CD4-positive, alpha-beta T cell treated with Interferon alpha-2 for 1 hour (primary cell): ENCODE measurements at regions not wholly inside any gene's neighbourhood (a gene's known extent, or its start where the extent isn't known, plus 50 kb on each side); places are given as distances from the start of the nearest gene placed in this dataset.

Experiments used
- DNase-seq, 2 donors: peaks; one replicate each; pipeline ENCODE4 v3.0.0-alpha.2; 2020 to 2022

DNA sequence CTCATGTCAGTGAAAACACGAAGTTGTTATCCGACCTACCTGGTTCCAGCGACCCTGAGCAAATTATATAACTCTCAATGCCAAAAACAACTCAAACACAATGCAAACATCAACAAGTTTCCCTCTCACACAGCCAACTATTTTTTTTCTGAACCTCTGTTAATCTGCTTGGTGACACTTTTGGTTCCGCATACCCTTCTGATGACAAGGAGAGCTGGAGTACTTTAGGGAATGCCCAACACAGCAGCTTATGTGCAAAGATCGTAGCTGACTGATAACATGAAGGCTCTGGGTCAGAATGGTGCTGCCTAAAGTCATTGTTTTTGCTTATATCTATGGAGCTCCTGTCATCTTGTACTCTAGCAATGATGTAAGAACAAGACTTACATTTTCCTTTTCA is 72.7 kb upstream of the CCDC68 start:
- DNase-seq = no peak

DNA sequence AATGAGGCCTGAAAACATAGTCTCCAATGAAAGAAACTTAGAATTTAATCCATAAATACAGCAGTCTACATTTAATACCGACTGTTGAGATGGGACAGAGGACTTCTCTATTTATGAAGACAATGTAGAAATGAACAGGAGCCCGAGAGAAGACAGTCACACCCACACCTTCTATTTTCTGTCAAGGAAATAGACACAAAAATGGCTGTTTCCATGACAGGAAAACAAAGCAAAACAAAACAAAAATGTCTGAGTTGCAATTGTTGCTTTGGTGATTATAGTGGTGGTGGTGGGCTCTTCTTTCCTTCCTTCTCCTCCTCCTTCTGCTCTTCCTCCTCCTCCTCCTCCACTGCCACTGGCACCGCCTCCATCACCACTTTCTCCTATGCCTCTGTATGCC is 72.3 kb upstream of the CCDC68 start:
- no peak for DNase-seq

DNA sequence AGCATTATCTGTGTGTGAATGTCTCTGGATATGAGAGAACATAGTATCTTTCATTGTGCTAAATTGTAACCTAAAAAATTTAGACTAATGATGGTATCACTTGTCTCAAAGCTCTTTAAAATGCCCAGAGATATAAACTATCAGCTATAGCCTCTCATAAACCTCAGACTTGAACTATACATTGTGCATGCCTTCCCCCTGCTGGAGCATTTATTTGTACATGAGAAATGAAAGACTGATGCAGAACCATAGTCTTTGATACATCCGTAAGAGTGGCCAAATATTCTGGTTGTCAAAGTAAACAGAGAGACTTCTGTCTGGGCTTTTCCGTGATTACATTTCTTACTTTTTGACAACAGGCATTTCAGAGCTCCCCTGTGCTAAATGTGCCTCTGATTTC is 71.9 kb upstream of the CCDC68 start:
- no peak for DNase-seq

DNA sequence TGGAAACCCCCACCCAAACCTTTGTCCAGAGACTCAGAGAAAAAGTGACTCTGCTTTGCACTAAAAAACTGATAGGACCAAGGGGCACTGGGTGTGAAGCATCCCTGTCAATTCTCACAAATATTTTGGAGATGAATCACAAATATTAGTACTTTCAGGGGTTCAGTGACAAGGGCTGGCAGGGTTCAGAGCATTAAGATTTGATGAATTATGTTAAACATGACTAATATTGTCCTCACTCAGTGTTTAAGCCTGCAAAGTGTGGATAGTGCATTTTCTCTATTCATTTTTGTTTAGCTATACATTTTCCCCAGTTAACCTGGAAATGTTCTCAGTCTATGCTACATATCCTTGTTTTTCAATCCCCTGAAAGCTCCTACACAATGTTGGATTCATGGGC is 65.3 kb upstream of the CCDC68 start:
- no peak for DNase-seq

DNA sequence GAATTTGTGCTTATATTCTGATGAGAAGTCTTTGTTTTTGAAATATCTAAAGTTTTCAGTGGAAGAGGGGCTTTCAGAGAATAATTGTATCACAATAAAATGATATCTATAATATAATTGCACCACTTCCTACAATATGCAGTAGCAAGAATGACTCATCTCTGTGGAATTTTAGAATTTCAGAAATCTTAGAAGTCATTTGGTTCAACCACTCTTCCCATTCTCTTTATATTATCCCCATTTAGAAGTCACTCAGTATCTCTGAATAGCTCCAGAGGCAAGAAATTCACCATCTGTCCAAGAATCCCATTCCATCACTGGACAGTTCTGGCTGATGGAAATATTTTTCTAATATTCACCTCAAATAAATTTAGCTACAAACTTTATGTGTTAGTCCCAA is 59.3 kb upstream of the CCDC68 start:
- no peak for DNase-seq

DNA sequence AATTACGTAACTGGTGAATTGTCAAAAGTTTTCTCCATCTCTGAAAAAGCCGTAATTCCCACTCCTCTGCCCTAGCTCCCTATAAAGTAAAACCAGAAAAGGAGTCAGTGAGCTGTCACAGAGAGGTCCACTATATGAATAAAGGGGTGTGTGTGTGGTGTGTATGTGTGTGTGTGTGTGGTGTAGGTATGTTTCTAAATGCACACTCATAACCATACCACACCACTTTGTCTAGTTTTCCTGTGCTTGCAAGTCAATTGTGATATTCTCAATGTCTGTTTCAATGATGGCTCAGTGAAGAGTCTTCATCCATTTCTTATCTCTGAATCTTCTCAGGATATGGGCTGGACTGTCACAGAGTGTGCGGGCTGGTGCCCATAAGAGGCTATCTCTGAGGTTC is 54.8 kb upstream of the CCDC68 start:
- no peak for DNase-seq

DNA sequence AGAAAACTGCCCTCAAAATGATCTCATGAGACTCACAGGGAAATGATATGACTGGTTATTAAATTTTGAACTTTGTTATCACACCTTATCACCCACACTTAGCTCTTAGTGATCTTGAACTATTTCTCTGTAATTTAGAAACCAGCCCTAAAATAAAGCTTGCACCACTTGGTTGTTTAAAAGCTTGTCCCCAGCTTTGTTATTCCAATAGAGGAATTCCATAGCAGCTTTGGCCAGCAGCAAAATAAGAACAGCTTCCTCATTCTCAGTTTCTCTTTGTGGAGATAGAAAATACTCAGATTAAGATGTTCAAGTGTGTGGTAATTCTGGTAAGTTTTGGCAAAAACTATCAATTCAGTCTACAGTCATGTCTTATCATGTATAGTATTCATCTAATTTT is 54.4 kb upstream of the CCDC68 start:
- no peak for DNase-seq

DNA sequence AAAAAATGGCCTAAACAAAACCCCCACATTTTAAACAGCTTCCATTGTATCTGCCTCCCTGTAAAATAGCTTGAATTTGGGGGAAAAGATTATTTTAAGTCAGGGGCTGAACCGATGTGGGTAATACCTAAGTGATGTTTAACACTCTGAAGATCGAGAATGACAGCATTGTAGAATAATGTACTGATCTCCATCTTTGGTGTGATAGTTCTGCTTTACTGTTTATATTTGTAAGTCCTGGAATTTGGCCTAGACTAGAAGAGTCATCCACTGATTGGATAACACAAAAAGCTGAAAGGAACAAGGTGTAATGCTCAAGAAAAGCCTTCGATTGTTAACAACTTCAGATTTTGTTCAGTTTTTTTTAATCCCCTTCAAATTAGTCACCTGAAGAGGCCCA is 53.8 kb upstream of the CCDC68 start:
- DNase-seq = no peak

DNA sequence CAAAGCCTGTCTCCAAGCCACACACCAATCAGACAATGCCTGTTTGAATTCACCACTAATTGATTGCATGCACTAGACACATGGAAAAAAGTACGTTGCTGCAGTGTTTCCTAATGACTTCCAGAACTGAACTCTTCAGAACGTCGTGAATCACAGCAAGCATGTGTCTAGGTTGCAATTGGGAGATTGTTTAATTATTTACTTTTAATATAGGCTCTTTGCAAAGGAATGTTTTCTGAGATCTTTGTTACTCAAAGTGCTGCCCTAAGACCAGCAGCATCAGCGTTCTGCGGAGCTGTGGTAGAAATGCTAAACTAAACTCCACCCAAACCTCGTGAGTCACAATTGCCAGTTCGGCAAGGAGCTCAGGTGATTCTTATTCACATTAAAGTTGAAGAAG is 52.7 kb upstream of the CCDC68 start:
- DNase-seq = no peak
